Neural progenitor cell (in vitro differentiated cells): ENCODE measurements at regions not wholly inside any gene's neighbourhood (a gene's known extent, or its start where the extent isn't known, plus 50 kb on each side); places are given as distances from the start of the nearest gene placed in this dataset.

Source experiments
- DNase-seq: peaks from one replicate; pipeline ENCODE4 v3.0.0-alpha.2; 2016; ENCODE audit warnings: low spot score
- H2AFZ ChIP-seq: fragments of 200-600 bp; sonication (generic); replicated peaks from 2 replicates; pipeline ENCODE4 v1.6.1; 2016; ENCODE audit warnings: antibody characterized with exemption
- H3F3A ChIP-seq: fragments of 200-600 bp; sonication (generic); 2 replicates; pipeline ENCODE4 v1.6.1; 2016; ENCODE audit warnings: antibody characterized with exemption, low read depth
- H3K27ac ChIP-seq: fragments of 200-600 bp; sonication (generic); 2 replicates; pipeline ENCODE4 v1.5.1; 2016; ENCODE audit warnings: mild to moderate bottlenecking
- H3K27me3 ChIP-seq: fragments of 200-600 bp; sonication (generic); 2 replicates; pipeline ENCODE4 v1.6.1; 2016; ENCODE audit warnings: mild to moderate bottlenecking, moderate library complexity
- H3K36me3 ChIP-seq: fragments of 200-600 bp; sonication (generic); 2 replicates; pipeline ENCODE4 v1.5.1; 2016
- H3K4me1 ChIP-seq: fragments of 200-600 bp; sonication (generic); 2 replicates; pipeline ENCODE4 v1.6.1; 2016; ENCODE audit warnings: mixed run types
- H3K4me2 ChIP-seq: fragments of 200-600 bp; sonication (generic); 2 replicates; pipeline ENCODE4 v1.6.1; 2016
- H3K4me3 ChIP-seq: fragments of 200-600 bp; sonication (generic); 2 replicates; pipeline ENCODE4 v1.5.1; 2016
- H3K79me2 ChIP-seq: fragments of 200-600 bp; sonication (generic); 2 replicates; pipeline ENCODE4 v1.6.1; 2016; ENCODE audit warnings: low read depth
- H3K9ac ChIP-seq: fragments of 200-600 bp; sonication (generic); 2 replicates; pipeline ENCODE4 v1.6.1; 2016
- H3K9me3 ChIP-seq: fragments of 200-600 bp; sonication (generic); 2 replicates; pipeline ENCODE4 v1.5.1; 2016; ENCODE audit warnings: low read depth
- H4K20me1 ChIP-seq: fragments of 200-600 bp; sonication (generic); 2 replicates; pipeline ENCODE4 v1.6.1; 2016; ENCODE audit warnings: low read depth
- H3K27ac Mint-ChIP-seq: 3 replicates; pipeline ENCODE4 v1.8.0; 2021; ENCODE audit warnings: mixed read lengths
- H3K27me3 Mint-ChIP-seq: 2 replicates; pipeline ENCODE4 v1.8.0; 2022; ENCODE audit warnings: low read depth, mild to moderate bottlenecking, inconsistent platforms, moderate library complexity, mixed read lengths; ENCODE audit not compliant: insufficient read depth
- H3K36me3 Mint-ChIP-seq: 3 replicates; pipeline ENCODE4 v1.8.0; 2021; ENCODE audit warnings: mixed read lengths
- H3K4me1 Mint-ChIP-seq: 3 replicates; pipeline ENCODE4 v1.8.0; 2021; ENCODE audit warnings: mixed read lengths
- H3K4me3 Mint-ChIP-seq: 3 replicates; pipeline ENCODE4 v1.8.0; 2021; ENCODE audit warnings: mild to moderate bottlenecking, moderate library complexity, mixed read lengths
- H3K9me3 Mint-ChIP-seq: 3 replicates; pipeline ENCODE4 v1.8.0; 2020; ENCODE audit warnings: mixed read lengths
- CTCF ChIP-seq: fragments of 200-600 bp; sonication (generic); IDR thresholded peaks from 2 replicates; pipeline ENCODE4 v1.5.1; 2017; ENCODE audit warnings: antibody characterized with exemption, mild to moderate bottlenecking
- EZH2 ChIP-seq: fragments of 200-600 bp; sonication (generic); IDR thresholded peaks from 2 replicates; pipeline ENCODE4 v1.6.1; 2017; ENCODE audit warnings: antibody characterized with exemption, mild to moderate bottlenecking, moderate library complexity
- EZH2phosphoT487 ChIP-seq: fragments of 200-600 bp; sonication (generic); IDR thresholded peaks from 2 replicates; pipeline ENCODE4 v1.6.1; 2017; ENCODE audit warnings: antibody characterized with exemption

DNA sequence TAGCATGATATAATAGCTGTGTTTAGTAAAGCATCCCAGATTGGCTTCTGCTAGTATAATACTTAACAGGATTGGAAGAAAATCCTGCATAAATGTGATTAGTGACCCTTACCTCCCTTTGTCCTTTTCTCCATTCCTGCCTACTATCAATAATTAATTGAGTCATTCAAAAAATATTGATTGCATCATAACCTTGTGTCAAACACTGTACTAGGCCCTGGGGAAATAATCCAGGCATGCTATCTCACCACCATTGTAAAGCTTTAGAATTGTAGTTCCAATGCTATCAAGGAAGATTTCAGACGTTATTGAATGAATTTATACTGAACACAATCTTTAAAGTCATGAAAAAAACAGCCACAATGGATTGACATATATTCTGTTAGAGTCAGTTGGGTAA lies 378.6 kb upstream of the DDHD1 start:
- Histone ChIP-seq H3K27ac (no peak overlapping the region), H3K79me2 (no peaks in the 10 kb centered on the region), H3K4me1 (no peaks in the 10 kb centered on the region), H2AFZ (no peak overlapping the region), H3K4me2 (no peak overlapping the region), H3K4me3 (no peak overlapping the region), H3F3A (no peaks in the 10 kb centered on the region), H3K36me3 (no peaks in the 10 kb centered on the region), H3K9me3 (no peaks in the 10 kb centered on the region), H3K9ac (no peak overlapping the region), H3K27me3 (no peaks in the 10 kb centered on the region), H4K20me1 (no peaks in the 10 kb centered on the region)
- H3K27me3 Mint-ChIP-seq: no peaks in the 10 kb centered on the region
- H3K9me3 Mint-ChIP-seq: no peaks in the 10 kb centered on the region
- TF ChIP-seq EZH2 (no peak), EZH2phosphoT487 (no peak), CTCF (no peak)
- H3K4me1 Mint-ChIP-seq: no peaks in the 10 kb centered on the region
- DNase-seq: no peak
- no peak overlapping the region for H3K27ac Mint-ChIP-seq
- H3K4me3 Mint-ChIP-seq: no peak overlapping the region
- no peaks in the 10 kb centered on the region for H3K36me3 Mint-ChIP-seq

DNA sequence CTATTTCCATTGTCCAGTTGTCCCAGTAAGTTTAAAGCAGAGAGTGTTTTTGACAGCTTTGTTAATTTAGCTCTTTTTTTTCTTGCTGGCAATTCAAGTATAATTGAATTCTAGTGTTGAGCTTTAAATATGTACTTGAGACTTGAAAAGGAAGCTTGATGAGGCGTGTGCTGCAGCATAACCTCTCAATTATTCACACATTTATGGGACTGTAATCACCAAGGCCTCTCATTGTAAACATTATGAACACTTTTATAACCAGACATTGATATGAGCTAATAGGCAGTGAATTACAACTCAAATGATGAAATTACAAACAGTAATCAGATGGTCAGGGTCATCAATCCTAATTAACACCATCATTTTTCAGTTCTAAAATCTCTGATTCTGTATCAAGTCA lies 378.0 kb upstream of the DDHD1 start:
- TF ChIP-seq EZH2phosphoT487 (no peak), EZH2 (no peak), CTCF (no peak)
- no peak for DNase-seq
- H3K79me2 ChIP-seq: no peaks in the 10 kb centered on the region
- no peak overlapping the region for H3K9ac ChIP-seq
- no peaks in the 10 kb centered on the region for H3F3A ChIP-seq
- Mint-ChIP-seq H3K27ac (no peak overlapping the region), H3K4me1 (no peaks in the 10 kb centered on the region), H3K9me3 (no peaks in the 10 kb centered on the region), H3K27me3 (no peaks in the 10 kb centered on the region), H3K36me3 (no peaks in the 10 kb centered on the region), H3K4me3 (no peak overlapping the region)
- H3K27me3 ChIP-seq: no peaks in the 10 kb centered on the region
- H3K4me2 ChIP-seq: no peak overlapping the region
- H3K4me3 ChIP-seq: no peak overlapping the region
- H3K9me3 ChIP-seq: no peaks in the 10 kb centered on the region
- no peaks in the 10 kb centered on the region for H3K36me3 ChIP-seq
- H3K27ac ChIP-seq: no peak overlapping the region
- H3K4me1 ChIP-seq: peaks cover under 1% of the 10 kb centered on the region
- no peaks in the 10 kb centered on the region for H4K20me1 ChIP-seq
- no peak overlapping the region for H2AFZ ChIP-seq

DNA sequence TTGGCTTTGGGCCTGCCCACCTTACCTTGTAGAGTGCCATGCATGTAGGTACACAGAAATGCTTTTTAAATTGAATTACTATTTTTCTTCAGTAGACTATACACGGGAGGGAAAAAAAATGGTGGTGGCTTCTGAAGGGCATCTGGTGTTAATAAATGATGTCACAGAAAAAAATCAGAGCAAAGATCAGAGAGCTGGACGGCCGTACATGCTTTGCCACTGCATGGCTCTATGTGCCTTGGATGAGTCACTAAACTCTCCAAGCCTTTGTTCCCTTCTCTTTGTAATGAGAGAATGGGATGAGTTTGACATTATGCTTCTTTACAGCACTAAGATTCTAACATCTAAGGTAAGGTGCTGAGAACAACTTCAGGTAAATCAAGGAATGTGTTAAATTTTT lies 376.4 kb upstream of the DDHD1 start:
- Histone ChIP-seq H3K27me3 (no peaks in the 10 kb centered on the region), H3K4me3 (no peak overlapping the region), H3K9ac (no peak overlapping the region), H3F3A (no peaks in the 10 kb centered on the region), H3K4me1 (peaks cover 14% of the 10 kb centered on the region), H3K4me2 (no peak overlapping the region), H3K9me3 (no peaks in the 10 kb centered on the region), H2AFZ (no peak overlapping the region), H4K20me1 (no peaks in the 10 kb centered on the region), H3K27ac (no peak overlapping the region), H3K36me3 (no peaks in the 10 kb centered on the region), H3K79me2 (no peaks in the 10 kb centered on the region)
- no peak overlapping the region for H3K4me3 Mint-ChIP-seq
- peaks cover 2% of the 10 kb centered on the region for H3K4me1 Mint-ChIP-seq
- TF ChIP-seq EZH2 (no peak), EZH2phosphoT487 (no peak), CTCF (no peak)
- no peak for DNase-seq
- no peak overlapping the region for H3K27ac Mint-ChIP-seq
- H3K36me3 Mint-ChIP-seq: no peaks in the 10 kb centered on the region
- H3K9me3 Mint-ChIP-seq: no peaks in the 10 kb centered on the region
- no peaks in the 10 kb centered on the region for H3K27me3 Mint-ChIP-seq
